GM12865 (cell line): ENCODE measurements at regions not wholly inside any gene's neighbourhood (a gene's known extent, or its start where the extent isn't known, plus 50 kb on each side); places are given as distances from the start of the nearest gene placed in this dataset.
A peak's percentile ranks its signal among the peaks of the same experiment; 100 is the strongest.

Experiments used
- DNase-seq: peaks from one replicate; pipeline ENCODE4 v3.0.0; 2010; ENCODE audit warnings: low read depth
- H3K4me3 ChIP-seq: 2 replicates; pipeline ENCODE4 v1.5.1; 2011; ENCODE audit warnings: mild to moderate bottlenecking, low read depth, low read length, control low read depth
- TF ChIP-seq, protein P1 (sequence below): IDR thresholded peaks from 2 replicates; pipeline ENCODE4 v1.5.1; 2011; ENCODE audit warnings: low read length, control low read depth, low read depth, inconsistent platforms; ENCODE audit not compliant: insufficient read depth; ENCODE audit errors: missing control alignments

DNA sequence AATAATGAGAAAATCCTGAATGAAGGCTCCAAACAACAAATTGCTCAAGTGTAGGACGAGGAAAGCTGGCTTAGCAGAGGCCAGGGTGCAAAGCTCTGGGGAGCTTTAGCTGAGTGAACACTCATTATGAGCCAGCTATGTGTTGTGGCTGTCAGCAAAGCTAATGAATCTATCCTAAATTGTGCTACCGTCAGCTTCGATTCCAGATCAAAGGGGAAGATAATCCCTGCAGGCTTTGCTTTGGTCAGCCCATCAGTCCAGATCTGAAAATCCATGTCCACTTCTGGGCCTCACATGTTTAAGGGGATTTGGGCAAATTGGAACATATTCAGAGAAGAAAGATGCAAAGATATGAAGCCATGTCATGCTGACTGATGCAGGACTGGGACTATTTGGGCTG, 180.9 kb upstream of the ZBED5 start:
- TF ChIP-seq, protein P1, sequence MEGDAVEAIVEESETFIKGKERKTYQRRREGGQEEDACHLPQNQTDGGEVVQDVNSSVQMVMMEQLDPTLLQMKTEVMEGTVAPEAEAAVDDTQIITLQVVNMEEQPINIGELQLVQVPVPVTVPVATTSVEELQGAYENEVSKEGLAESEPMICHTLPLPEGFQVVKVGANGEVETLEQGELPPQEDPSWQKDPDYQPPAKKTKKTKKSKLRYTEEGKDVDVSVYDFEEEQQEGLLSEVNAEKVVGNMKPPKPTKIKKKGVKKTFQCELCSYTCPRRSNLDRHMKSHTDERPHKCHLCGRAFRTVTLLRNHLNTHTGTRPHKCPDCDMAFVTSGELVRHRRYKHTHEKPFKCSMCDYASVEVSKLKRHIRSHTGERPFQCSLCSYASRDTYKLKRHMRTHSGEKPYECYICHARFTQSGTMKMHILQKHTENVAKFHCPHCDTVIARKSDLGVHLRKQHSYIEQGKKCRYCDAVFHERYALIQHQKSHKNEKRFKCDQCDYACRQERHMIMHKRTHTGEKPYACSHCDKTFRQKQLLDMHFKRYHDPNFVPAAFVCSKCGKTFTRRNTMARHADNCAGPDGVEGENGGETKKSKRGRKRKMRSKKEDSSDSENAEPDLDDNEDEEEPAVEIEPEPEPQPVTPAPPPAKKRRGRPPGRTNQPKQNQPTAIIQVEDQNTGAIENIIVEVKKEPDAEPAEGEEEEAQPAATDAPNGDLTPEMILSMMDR = no peak
- DNase-seq = no peak
- H3K4me3 ChIP-seq = no peak overlapping the region

DNA sequence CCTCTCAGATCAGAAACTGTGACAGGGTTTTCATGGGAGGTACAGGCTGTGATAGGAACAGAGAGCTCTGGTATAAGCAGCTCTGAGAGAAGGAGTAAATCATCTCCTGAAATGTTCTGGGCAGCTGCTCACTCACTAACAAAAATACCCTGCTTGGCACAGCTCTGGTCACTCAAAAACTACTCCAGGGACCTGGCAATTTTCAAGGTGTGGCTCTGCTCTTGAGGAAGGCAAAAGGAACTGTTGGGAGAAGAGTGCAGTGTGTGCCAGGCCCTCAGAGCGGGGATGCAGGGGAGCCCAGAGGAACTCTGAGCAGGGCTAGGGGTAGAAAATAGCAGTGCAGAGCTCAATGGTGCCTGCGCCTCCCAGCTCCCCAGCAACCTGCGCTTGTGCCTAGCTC, 180.5 kb upstream of the ZBED5 start:
- no peak overlapping the region for H3K4me3 ChIP-seq
- DNase-seq = no peak
- TF ChIP-seq, protein P1 = no peak

DNA sequence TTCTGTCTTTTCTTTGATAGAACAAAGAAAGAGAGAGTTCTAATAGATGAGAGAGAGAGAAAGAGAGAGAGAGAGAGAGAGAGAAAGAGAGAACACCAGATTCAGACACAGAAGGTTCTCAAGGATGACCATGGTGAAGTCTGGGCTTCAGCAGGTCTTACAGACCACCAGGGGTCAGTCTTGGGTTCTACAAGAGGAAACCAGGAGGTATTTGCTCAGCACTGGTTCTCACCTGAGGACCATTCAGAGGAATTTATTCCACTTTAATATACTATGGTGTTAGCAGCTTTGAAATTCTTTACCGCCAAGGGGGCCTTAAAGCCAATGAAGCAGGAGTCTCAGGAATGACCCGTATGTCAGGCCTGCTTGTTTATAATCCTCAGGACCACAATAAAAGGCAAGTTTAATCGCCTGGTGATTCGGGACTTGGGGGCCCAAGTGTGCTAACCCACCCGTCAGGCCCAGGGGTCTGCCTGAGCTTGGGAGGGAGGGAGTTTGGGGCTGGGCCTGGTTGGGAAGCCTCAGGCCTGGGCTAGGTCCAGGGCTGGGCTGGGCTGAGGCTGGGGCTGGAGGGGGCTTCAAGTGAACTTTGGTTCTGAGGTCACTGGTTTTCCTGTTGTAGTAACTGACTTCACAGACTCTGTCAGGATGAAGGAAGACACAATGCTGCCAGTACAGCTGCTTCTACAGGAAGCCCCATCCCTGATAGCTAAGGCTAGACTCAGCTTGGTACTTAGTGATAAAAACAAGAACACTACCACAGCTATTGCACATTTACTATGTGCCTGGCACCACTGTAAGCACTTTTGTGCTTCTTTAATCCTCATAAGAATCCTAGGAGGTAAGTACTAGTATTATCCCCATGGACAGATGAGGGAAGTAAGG, 179.2 kb upstream of the ZBED5 start:
- DNase-seq = peak; percentile 84
- TF ChIP-seq, protein P1 = peak; percentile 72
- H3K4me3 ChIP-seq = no peak overlapping the region

DNA sequence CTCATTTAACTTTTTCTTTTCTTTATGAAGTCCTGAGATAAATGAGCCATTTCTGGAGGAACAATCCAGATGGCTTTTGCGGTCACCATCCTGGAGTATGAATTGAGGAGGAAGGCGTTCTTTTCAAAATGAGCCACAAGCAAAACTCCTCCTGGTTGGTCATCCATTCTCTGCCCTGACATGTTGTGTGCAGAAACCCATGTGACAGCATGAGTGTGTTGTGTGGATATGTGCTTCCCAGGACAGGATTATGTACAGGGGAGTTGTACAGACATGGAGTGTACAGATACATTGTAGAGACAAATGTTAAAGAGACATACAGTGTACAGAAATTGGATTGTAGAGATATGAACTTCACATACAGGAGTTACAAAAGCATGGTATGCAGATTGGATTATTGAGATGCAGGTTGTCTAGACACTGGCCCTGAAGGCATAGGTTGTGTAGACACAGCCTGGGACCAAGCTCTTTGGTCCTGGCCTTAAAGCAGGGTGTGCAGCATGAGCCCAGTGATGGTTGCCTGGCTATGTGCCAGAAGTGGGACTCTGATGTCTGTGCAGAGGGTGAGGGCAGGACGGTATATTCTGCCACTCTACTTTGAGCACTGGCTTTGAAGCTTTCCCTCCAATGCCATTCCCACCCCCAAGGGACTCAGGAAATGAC, 178.5 kb upstream of the ZBED5 start:
- no peak for DNase-seq
- no peak overlapping the region for H3K4me3 ChIP-seq
- TF ChIP-seq, protein P1 = no peak

DNA sequence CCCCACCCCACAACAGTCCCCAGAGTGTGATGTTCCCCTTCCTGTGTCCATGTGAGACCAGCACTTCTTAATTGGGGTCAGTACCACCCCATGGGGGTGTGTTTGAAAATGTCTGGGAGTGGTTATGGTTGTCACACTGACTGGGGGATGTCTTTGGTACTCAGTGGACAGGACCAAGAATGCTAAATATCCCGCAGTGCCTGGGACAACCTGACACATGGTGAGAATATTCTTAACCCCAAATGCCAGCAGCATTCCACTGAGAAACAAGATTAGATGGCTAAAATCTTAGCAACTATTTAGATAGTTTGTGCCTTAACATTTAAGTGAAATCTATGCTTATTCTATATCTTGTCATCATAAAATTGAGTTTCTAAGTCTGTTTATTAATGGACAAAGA, 177.5 kb upstream of the ZBED5 start:
- H3K4me3 ChIP-seq = no peak overlapping the region
- TF ChIP-seq, protein P1 = no peak
- DNase-seq = no peak

DNA sequence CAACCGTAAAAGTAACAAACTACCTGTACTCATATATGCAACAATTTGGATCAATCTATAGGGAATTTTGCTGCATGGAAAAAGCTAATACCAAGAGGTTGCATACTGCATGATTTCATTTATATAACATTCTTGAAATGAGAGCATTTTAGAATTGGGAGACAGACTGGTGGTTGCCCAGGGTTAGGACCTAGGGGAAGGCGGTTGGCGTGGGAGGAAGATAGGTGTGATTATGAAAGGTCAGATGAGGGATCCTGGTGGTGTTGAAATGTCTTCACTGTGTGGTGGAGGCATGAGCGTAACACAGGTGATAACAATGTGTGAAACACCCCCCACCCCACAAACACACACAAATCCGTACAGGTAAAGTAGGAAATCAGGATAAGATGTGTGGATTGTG, 176.6 kb upstream of the ZBED5 start:
- TF ChIP-seq, protein P1 = no peak
- DNase-seq = no peak
- no peak overlapping the region for H3K4me3 ChIP-seq
